ENCODE measurements at regions not wholly inside any gene's neighbourhood (a gene's known extent, or its start where the extent isn't known, plus 50 kb on each side); places are given as distances from the start of the nearest gene placed in this dataset.

DNA sequence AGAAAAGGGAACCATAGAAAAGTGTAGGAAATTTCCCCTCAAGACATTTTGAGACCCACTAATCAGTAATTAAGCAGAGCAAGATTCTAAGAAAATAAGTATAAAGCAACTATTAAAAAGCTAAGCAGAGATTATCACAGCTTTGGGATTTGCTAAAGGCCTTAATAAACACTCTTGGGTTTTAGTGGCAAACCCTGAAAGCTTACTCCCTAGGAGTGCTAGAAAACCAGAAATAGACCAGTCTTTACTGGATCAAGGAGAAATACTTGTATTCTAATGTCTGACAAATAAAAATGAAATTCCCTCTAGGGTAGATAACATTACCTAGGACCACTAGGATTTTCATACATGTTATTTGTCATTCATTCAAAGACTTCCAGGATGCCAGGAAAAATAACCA is 510.8 kb downstream of the SPATA31D1 start:
- no peak overlapping the region for H2AFZ ChIP-seq (ENCODE audit: insufficient read depth, low read depth, low read length, poor library complexity, severe bottlenecking)
- ChIA-PET POLR2A (no interaction called here), CTCF (no interaction called here)
- TF ChIP-seq EZH2 (IDR thresholded peaks at IDR 0.05; ENCODE audit: borderline replicate concordance, insufficient read depth, low read depth, low read length, poor library complexity, severe bottlenecking), result no peak
- TF ChIP-seq, protein P1, sequence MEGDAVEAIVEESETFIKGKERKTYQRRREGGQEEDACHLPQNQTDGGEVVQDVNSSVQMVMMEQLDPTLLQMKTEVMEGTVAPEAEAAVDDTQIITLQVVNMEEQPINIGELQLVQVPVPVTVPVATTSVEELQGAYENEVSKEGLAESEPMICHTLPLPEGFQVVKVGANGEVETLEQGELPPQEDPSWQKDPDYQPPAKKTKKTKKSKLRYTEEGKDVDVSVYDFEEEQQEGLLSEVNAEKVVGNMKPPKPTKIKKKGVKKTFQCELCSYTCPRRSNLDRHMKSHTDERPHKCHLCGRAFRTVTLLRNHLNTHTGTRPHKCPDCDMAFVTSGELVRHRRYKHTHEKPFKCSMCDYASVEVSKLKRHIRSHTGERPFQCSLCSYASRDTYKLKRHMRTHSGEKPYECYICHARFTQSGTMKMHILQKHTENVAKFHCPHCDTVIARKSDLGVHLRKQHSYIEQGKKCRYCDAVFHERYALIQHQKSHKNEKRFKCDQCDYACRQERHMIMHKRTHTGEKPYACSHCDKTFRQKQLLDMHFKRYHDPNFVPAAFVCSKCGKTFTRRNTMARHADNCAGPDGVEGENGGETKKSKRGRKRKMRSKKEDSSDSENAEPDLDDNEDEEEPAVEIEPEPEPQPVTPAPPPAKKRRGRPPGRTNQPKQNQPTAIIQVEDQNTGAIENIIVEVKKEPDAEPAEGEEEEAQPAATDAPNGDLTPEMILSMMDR (IDR thresholded peaks at IDR 0.05), result no peak
- no peak overlapping the region for H3K4me3 ChIP-seq (ENCODE audit: control extremely low read depth in 1 of 5, extremely low read depth in 1 of 5, insufficient read depth in 1 of 5, low read depth in 2 of 5, low read length in 4 of 5)
- no peak overlapping the region for H3K4me2 ChIP-seq (replicated peaks; ENCODE audit: low read depth, low read length, poor library complexity, severe bottlenecking)
- peaks cover 0 to 4% (median 2%) of the 10 kb centered on the region in 3 donors for H3K9me3 ChIP-seq (ENCODE audit: control extremely low read depth in 1 of 3, control insufficient read depth in 2 of 3, insufficient read depth in 1 of 3, low read length in 2 of 3)
- H3K9me3 Mint-ChIP-seq (ENCODE audit: insufficient read depth), result peaks cover under 1% of the 10 kb centered on the region
- H3K9ac ChIP-seq (ENCODE audit: low read length), result no peak overlapping the region
- H3K27me3 ChIP-seq (replicated peaks in 1 of 4; ENCODE audit: control extremely low read depth in 1 of 4, control insufficient read depth in 3 of 4, insufficient read depth in 4 of 4, low read length in 3 of 4), result no peaks in the 10 kb centered on the region
- intact Hi-C loops (cut with micrococcal nuclease), result no loop called here
- H3K27ac ChIP-seq (ENCODE audit: low read length in 2 of 2), result no peak overlapping the region
- no peaks in the 10 kb centered on the region for H3K4me1 Mint-ChIP-seq
- H3K36me3 ChIP-seq (replicated peaks in 1 of 2; ENCODE audit: control extremely low read depth in 1 of 2, control insufficient read depth in 1 of 2, extremely low read depth in 1 of 2, insufficient read depth in 2 of 2, low read length in 1 of 2), result no peaks in the 10 kb centered on the region
- H3K4me3 Mint-ChIP-seq, result no peak overlapping the region
- H3K79me2 ChIP-seq (ENCODE audit: control insufficient read depth, insufficient read depth, low read length), result no peaks in the 10 kb centered on the region
- H3K27me3 Mint-ChIP-seq, result no peaks in the 10 kb centered on the region
- ATAC-seq (ENCODE audit: low read depth), result no peak
- no peak overlapping the region for H3K27ac Mint-ChIP-seq
- no peaks in the 10 kb centered on the region for H3K4me1 ChIP-seq (ENCODE audit: control insufficient read depth in 2 of 2, insufficient read depth in 2 of 2, low read length in 2 of 2)
- DNase-seq, result no peak
- no peaks in the 10 kb centered on the region for H4K20me1 ChIP-seq (ENCODE audit: control insufficient read depth, insufficient read depth, low read length, poor library complexity, severe bottlenecking)

- Mint-ChIP-seq H3K9me3 (ENCODE audit: insufficient read depth) (peaks cover 2% of the 10 kb centered on the region), H3K27ac (no peak overlapping the region), H3K4me1 (no peaks in the 10 kb centered on the region), H3K4me3 (no peak overlapping the region), H3K27me3 (no peaks in the 10 kb centered on the region)
- H3K27ac ChIP-seq (ENCODE audit: low read length in 2 of 2), result no peak overlapping the region
- no peak overlapping the region for H3K9ac ChIP-seq (ENCODE audit: low read length)
- ATAC-seq (ENCODE audit: low read depth) (no peak), DNase-seq (no peak)
- 78% methylated on average over 1 of the region's 2 CpGs for WGBS (ENCODE audit: insufficient coverage)
- H3K4me1 ChIP-seq (ENCODE audit: control insufficient read depth in 2 of 2, insufficient read depth in 2 of 2, low read length in 2 of 2), result no peaks in the 10 kb centered on the region
- ChIA-PET CTCF (no interaction called here), POLR2A (no interaction called here)
- no peaks in the 10 kb centered on the region for H3K27me3 ChIP-seq (replicated peaks in 1 of 4; ENCODE audit: control extremely low read depth in 1 of 4, control insufficient read depth in 3 of 4, insufficient read depth in 4 of 4, low read length in 3 of 4)
- H2AFZ ChIP-seq (ENCODE audit: insufficient read depth, low read depth, low read length, poor library complexity, severe bottlenecking), result no peak overlapping the region
- TF ChIP-seq, protein P1 (IDR thresholded peaks at IDR 0.05), result no peak
- TF ChIP-seq EZH2 (IDR thresholded peaks at IDR 0.05; ENCODE audit: borderline replicate concordance, insufficient read depth, low read depth, low read length, poor library complexity, severe bottlenecking), result no peak
- no peaks in the 10 kb centered on the region for H3K79me2 ChIP-seq (ENCODE audit: control insufficient read depth, insufficient read depth, low read length)
- no peaks in the 10 kb centered on the region for H4K20me1 ChIP-seq (ENCODE audit: control insufficient read depth, insufficient read depth, low read length, poor library complexity, severe bottlenecking)
- H3K9me3 ChIP-seq (ENCODE audit: control extremely low read depth in 1 of 3, control insufficient read depth in 2 of 3, insufficient read depth in 1 of 3, low read length in 2 of 3), result peaks cover 0 to 10% (median 4%) of the 10 kb centered on the region in 3 donors
- intact Hi-C loops (cut with micrococcal nuclease), result no loop called here
- H3K4me3 ChIP-seq (ENCODE audit: control extremely low read depth in 1 of 5, extremely low read depth in 1 of 5, insufficient read depth in 1 of 5, low read depth in 2 of 5, low read length in 4 of 5), result no peak overlapping the region
- H3K36me3 ChIP-seq (replicated peaks in 1 of 2; ENCODE audit: control extremely low read depth in 1 of 2, control insufficient read depth in 1 of 2, extremely low read depth in 1 of 2, insufficient read depth in 2 of 2, low read length in 1 of 2), result no peaks in the 10 kb centered on the region
- H3K4me2 ChIP-seq (replicated peaks; ENCODE audit: low read depth, low read length, poor library complexity, severe bottlenecking), result no peak overlapping the region
Observed at GRCh38 chr9:82504620-82505019, 516.0 kb downstream of the SPATA31D1 start.
